ENCODE measurements at regions not wholly inside any gene's neighbourhood (a gene's known extent, or its start where the extent isn't known, plus 50 kb on each side); places are given as distances from the start of the nearest gene placed in this dataset.

- TF ChIP-seq GATA2 (IDR thresholded peaks at IDR 0.05; ENCODE audit: low read depth, low read length) (no peak), GATA3 (IDR thresholded peaks at IDR 0.05; ENCODE audit: low read depth, low read length) (no peak)
Observed at GRCh38 chr15:93212578-93212977, 123.6 kb upstream of the RGMA start.

Data from SH-SY5Y (cell line).